ENCODE measurements at regions not wholly inside any gene's neighbourhood (a gene's known extent, or its start where the extent isn't known, plus 50 kb on each side); places are given as distances from the start of the nearest gene placed in this dataset.

DNA sequence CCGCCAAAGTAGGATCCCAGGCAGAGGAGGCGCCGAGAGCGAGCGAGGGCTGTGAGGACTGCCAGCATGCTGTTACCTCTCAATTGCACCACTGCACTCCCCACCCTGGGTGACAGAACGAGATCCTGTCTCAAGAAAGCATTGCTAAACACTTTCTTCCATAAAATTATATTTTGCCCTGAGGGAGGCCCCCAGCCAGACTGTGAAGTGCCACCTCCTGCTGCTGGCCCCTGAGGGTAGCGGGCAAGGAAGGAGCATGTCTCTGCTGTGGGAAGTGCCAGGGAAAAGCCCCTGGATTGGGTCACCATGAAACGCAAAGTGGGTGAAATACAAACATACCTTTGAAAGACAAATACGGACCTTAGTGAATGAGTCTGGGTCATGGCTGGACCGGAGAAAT, 78.0 kb upstream of the AMZ2 start:
- TF ChIP-seq POLR2A (IDR thresholded peaks at IDR 0.05): no peak
- TF ChIP-seq, protein P1, sequence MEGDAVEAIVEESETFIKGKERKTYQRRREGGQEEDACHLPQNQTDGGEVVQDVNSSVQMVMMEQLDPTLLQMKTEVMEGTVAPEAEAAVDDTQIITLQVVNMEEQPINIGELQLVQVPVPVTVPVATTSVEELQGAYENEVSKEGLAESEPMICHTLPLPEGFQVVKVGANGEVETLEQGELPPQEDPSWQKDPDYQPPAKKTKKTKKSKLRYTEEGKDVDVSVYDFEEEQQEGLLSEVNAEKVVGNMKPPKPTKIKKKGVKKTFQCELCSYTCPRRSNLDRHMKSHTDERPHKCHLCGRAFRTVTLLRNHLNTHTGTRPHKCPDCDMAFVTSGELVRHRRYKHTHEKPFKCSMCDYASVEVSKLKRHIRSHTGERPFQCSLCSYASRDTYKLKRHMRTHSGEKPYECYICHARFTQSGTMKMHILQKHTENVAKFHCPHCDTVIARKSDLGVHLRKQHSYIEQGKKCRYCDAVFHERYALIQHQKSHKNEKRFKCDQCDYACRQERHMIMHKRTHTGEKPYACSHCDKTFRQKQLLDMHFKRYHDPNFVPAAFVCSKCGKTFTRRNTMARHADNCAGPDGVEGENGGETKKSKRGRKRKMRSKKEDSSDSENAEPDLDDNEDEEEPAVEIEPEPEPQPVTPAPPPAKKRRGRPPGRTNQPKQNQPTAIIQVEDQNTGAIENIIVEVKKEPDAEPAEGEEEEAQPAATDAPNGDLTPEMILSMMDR (IDR thresholded peaks at IDR 0.05 in 8 of 11, conservative IDR thresholded peaks at IDR 0.05 in 3 of 11): no peak
- TF ChIP-seq POLR2AphosphoS5 (IDR thresholded peaks at IDR 0.05): no peak

Measured in spleen (tissue), 7 donors.